Small intestine (tissue), 7 donors: ENCODE measurements at regions not wholly inside any gene's neighbourhood (a gene's known extent, or its start where the extent isn't known, plus 50 kb on each side); places are given as distances from the start of the nearest gene placed in this dataset.

Source experiments
- DNase-seq, 2 donors: peaks; one replicate each; pipeline versions ENCODE4 v3.0.0 to v3.0.0-alpha.2; 2013
- FAIRE-seq: peaks from 2 replicates; lab custom pipeline; 2012; peaks lifted over from hg19 to GRCh38; lab: Jason Lieb, UNC
- H3K27ac ChIP-seq, 3 donors: one replicate each; pipeline ENCODE4 v1.5.1; 2013; ENCODE audit warnings: low read length in 2 of 3, mild to moderate bottlenecking in 2 of 3, control low read depth in 1 of 3, inconsistent platforms in 1 of 3, low read depth in 1 of 3, moderate library complexity in 1 of 3
- H3K27me3 ChIP-seq, 3 donors: one replicate each; pipeline ENCODE4 v1.6.1; 2013; ENCODE audit warnings: low read length in 3 of 3, inconsistent platforms in 1 of 3; ENCODE audit not compliant: control insufficient read depth in 3 of 3, insufficient read depth in 3 of 3
- H3K36me3 ChIP-seq, 3 donors: one replicate each; pipeline ENCODE4 v1.6.1; 2013; ENCODE audit warnings: low read length in 3 of 3, inconsistent platforms in 1 of 3, low read depth in 1 of 3, mild to moderate bottlenecking in 1 of 3, moderate library complexity in 1 of 3; ENCODE audit not compliant: control insufficient read depth in 3 of 3, insufficient read depth in 2 of 3
- H3K4me1 ChIP-seq, 3 donors: one replicate each; pipeline ENCODE4 v1.6.1; 2013; ENCODE audit warnings: low read length in 2 of 3, inconsistent platforms in 1 of 3, low read depth in 1 of 3, mild to moderate bottlenecking in 1 of 3, moderate library complexity in 1 of 3; ENCODE audit not compliant: control insufficient read depth in 3 of 3, insufficient read depth in 2 of 3
- H3K4me3 ChIP-seq, 3 donors: one replicate each; pipeline ENCODE4 v1.5.1; 2013; ENCODE audit warnings: low read length in 3 of 3, control low read depth in 1 of 3, inconsistent platforms in 1 of 3, low read depth in 1 of 3, mild to moderate bottlenecking in 1 of 3, moderate library complexity in 1 of 3
- H3K9me3 ChIP-seq, 2 donors: one replicate each; pipeline ENCODE4 v1.6.1; 2013; ENCODE audit warnings: low read depth in 1 of 2, low read length in 1 of 2; ENCODE audit not compliant: control insufficient read depth in 2 of 2, insufficient read depth in 1 of 2
- WGBS, 3 donors: extraction: QIAGEN DNeasy Blood & Tissue Kit; methylation state at CpG; one replicate each; pipeline ENCODE4 v1.1.7; 2013; 5-methylcytosine and 5-hydroxymethylcytosine counted together
- donor health status: healthy with polysubstance abuse.
- donor health status: control.
- donor health status: control.
- donor health status: Bipolar disorder and iron deficiency.
- donor health status: healthy.

DNA sequence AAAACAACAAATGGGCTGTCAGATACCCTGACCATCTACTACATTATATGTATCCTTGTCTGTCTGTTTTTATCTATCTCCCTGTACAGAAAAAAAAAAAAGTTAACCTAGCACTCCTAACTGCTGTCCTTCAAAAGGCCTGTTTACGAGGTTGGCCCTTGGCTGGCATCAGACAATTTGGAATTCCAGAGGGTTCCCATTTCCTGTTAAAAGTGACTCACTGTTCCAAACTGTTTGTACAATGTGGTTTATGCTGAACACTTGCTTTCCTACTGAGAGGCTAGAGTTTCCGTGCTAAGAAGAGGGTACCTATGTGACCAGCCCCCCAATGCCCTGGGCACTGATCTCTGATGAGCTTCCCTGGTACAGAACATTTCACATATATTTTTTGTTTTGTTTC is 65.9 kb upstream of the HMGXB4 start:
- Histone ChIP-seq H3K36me3 (no peaks in the 10 kb centered on the region), H3K27me3 (no peaks in the 10 kb centered on the region), H3K4me1 (no peaks in the 10 kb centered on the region), H3K9me3 (peaks cover 0 to 8% of the 10 kb centered on the region in 2 donors), H3K27ac (no peak overlapping the region), H3K4me3 (no peak overlapping the region)
- 51 to 70% (median 66%) methylated on average over 2 of the region's 2 CpGs for WGBS, 3 donors
- DNase-seq, result no peak
- FAIRE-seq, result no peak

DNA sequence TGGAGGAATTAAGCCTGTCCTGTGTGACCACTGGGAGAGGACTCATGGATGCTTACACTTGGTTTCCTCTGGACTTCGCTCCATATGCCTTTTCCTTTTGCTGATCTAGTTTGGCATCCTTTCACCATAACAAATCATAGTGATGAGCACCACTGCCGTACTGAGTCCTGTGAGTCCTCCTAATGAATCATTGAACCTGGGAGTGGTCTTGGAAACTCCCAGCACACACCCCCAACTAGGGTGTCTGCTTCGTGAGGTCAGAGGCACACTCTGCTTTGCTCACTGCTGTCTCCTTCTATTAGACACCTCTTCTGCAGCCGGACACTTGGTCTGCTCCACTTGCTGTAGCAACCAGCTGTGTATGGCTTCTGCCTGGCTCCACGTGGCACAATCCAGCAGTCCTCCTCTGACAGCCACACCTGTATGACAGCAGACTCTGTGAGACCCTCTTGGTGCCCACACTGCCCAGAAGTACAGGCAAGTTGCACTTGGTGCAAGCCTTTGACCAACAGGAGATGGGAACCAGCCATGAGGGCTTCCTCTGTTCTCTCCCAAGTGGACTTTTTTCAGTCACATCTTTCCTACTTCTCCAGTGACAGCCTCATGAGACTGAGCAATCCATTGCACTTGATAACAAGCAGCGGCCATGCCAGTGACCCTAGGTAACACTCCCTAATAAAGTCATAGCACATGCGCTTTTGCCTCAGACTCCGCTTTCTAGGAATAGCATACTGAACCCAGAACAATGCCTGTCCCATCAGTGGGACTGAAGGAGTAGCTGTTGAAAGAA is 65.0 kb upstream of the HMGXB4 start:
- Histone ChIP-seq H3K4me3 (no peak overlapping the region), H3K27me3 (no peaks in the 10 kb centered on the region), H3K27ac (no peak overlapping the region), H3K4me1 (no peaks in the 10 kb centered on the region), H3K9me3 (peaks cover 0 to 8% of the 10 kb centered on the region in 2 donors), H3K36me3 (no peaks in the 10 kb centered on the region)
- DNase-seq (no peak), FAIRE-seq (no peak)
- WGBS, 3 donors, result 62 to 69% (median 65%) methylated on average over 8 of the region's 8 CpGs

DNA sequence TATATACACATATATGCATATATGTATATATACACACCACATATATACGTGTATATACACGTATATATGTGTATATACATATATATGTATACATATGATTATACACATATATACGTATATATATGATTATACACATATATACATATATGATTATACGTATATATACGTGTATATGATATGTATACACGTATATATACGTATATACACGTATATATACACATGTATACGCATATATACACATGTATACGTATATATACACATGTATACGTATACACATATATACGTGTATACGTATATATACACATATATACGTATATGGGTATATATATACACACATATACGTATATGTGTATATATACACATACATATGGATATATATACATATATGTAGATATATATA is 62.1 kb upstream of the HMGXB4 start:
- H3K27me3 ChIP-seq, result no peaks in the 10 kb centered on the region
- no peak for DNase-seq
- no peaks in the 10 kb centered on the region for H3K9me3 ChIP-seq
- no peaks in the 10 kb centered on the region for H3K36me3 ChIP-seq
- no peak for FAIRE-seq
- no peak overlapping the region for H3K27ac ChIP-seq
- no peak overlapping the region for H3K4me3 ChIP-seq
- H3K4me1 ChIP-seq, result no peaks in the 10 kb centered on the region
- 79% methylated on average over 15 of the region's 15 CpGs for WGBS, 3 donors

DNA sequence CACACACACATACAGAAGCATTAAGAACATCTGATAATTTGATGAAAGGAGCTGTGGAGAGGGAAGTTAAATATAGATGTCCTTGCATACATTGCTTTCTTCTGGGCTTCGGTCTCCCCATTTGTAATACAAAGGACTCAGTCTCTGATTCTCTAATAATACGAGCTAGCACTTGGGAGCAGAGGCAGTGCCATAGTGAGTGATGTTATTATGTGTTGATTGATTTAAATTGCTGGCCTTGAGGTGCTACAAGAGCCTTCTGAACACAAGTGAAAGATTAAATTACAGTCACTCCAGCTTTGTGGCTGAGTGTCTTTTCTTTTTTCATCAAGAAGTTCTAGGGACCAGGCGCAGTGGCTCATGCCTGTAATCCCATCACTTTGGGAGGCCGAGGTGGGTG is 61.5 kb upstream of the HMGXB4 start:
- DNase-seq, result no peak
- H3K4me1 ChIP-seq, result no peaks in the 10 kb centered on the region
- 85 to 87% (median 86%) methylated on average over 4 of the region's 4 CpGs for WGBS, 3 donors

DNA sequence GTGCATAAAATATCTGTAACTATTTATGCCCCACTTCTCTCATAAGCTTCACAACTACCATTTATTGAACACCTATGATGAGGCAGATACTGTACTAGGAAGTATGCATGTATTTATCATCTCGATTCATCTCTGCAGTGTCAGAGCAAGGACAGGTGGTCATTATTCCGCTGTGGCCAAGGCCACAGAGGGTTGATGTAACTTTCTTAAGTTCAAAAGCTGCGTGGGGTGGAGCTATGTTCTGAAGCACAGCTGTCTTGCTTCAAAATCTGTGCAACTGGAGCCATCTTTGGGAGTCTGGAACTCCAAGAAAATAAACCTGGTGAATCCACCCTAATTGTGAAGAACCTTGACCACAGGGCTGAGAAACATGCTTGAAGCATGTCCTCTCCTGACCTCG is 60.2 kb upstream of the HMGXB4 start:
- no peaks in the 10 kb centered on the region for H3K9me3 ChIP-seq
- WGBS, 3 donors, result 64 to 75% (median 68%) methylated on average over 4 of the region's 4 CpGs
- no peak overlapping the region for H3K4me3 ChIP-seq
- no peaks in the 10 kb centered on the region for H3K4me1 ChIP-seq
- H3K27me3 ChIP-seq, result no peaks in the 10 kb centered on the region
- no peak overlapping the region for H3K27ac ChIP-seq
- FAIRE-seq, result no peak
- H3K36me3 ChIP-seq, result no peaks in the 10 kb centered on the region
- no peak for DNase-seq

More for the DNA sequence above, 61.5 kb upstream of the HMGXB4 start:
- Histone ChIP-seq H3K27me3 (no peaks in the 10 kb centered on the region), H3K9me3 (no peaks in the 10 kb centered on the region), H3K4me3 (no peak overlapping the region), H3K27ac (no peak overlapping the region), H3K36me3 (no peaks in the 10 kb centered on the region)
- FAIRE-seq, result no peak

DNA sequence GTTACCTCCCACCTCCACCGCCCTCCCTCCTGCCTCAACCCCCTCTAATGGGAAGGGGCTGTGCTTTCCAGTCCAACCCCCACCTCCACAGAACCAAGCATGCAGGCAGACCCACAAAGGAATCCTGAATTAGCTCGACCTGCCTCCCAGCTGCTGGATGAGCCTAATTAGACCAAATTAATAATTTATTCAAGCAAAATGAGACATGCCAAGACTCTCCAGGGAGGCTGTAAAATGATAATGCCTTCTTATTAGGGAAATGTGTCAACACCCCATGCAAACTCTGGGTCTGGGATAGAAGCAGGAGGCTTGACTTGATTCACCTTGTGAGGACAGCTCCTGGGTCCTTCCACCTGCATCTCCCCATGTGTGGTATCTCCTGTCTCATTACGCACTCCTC is 59.4 kb upstream of the HMGXB4 start:
- Histone ChIP-seq H3K36me3 (no peaks in the 10 kb centered on the region), H3K4me1 (no peaks in the 10 kb centered on the region), H3K4me3 (no peak overlapping the region), H3K9me3 (no peaks in the 10 kb centered on the region), H3K27me3 (no peaks in the 10 kb centered on the region), H3K27ac (no peak overlapping the region)
- WGBS, 3 donors, result 54 to 56% (median 56%) methylated on average over 3 of the region's 3 CpGs
- FAIRE-seq (no peak), DNase-seq (no peak)

DNA sequence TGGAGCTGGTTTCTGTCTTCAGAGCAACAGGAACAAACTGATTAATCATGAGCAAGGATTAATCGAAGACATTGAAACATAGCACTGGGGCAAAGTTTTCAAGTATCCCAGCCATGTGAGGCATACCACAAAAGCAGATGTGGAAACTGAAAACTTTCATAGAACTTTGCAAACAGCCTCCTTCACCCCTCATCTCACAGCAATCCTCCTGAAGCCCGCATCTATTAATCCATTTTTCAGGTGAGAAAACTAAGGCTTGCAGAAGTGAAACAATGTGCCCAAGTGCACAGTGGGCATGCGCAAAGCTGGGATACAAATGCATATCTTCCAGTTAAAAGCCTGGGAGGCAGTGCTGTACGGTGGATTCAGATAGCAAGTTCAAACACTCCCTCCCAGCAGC is 58.6 kb upstream of the HMGXB4 start:
- Histone ChIP-seq H3K27me3 (no peaks in the 10 kb centered on the region), H3K4me1 (no peaks in the 10 kb centered on the region), H3K27ac (no peak overlapping the region), H3K9me3 (no peaks in the 10 kb centered on the region), H3K36me3 (no peaks in the 10 kb centered on the region), H3K4me3 (no peak overlapping the region)
- FAIRE-seq (no peak), DNase-seq (no peak)
- 63 to 74% (median 74%) methylated on average over 4 of the region's 4 CpGs for WGBS, 3 donors

DNA sequence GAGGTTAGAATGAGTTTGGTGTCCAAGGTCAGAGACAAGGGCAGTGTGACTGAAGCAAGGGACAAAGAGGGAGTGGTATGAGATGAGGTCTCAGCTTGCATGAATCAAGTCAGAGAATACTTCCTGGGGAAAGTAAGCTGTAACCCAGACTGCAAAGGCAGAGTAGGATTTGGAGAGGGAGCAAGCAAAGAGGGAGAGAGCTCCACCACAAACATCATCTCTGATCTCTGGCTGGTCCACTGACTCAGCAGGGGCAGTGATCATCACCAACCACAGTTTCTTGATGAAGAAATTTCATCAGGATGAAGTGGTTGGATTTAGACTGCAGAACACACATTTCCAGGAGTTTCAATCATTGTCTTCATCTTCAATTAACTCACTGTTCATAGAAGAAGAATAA is 54.9 kb upstream of the HMGXB4 start:
- Histone ChIP-seq H3K36me3 (no peaks in the 10 kb centered on the region), H3K27ac (no peak overlapping the region), H3K4me3 (no peak overlapping the region), H3K4me1 (no peaks in the 10 kb centered on the region), H3K9me3 (no peaks in the 10 kb centered on the region), H3K27me3 (no peaks in the 10 kb centered on the region)
- DNase-seq (no peak), FAIRE-seq (no peak)

DNA sequence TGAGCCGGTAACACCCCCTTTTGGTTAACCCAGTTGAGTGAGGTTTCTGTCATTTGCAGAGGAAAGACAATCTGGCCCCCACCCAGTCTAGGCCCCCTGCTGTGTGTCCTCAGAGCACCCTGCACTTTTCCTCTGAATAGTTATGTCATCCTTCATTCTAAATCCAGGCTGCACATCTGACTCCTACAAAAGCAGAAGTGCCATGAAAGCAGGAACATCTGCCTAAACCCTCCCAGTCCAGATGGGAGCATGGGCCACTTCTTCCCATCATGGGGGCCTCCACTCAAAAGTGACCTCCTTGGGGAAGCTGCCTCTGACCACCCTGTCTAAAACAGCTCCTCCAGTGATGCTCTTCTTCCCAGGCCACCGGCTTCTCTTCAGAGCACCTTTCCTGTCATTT is 53.7 kb upstream of the HMGXB4 start:
- FAIRE-seq (no peak), DNase-seq (no peak)
- H3K4me1 ChIP-seq, result no peaks in the 10 kb centered on the region
- H3K4me3 ChIP-seq, result no peak overlapping the region
- H3K36me3 ChIP-seq, result no peaks in the 10 kb centered on the region
- no peaks in the 10 kb centered on the region for H3K9me3 ChIP-seq
- no peaks in the 10 kb centered on the region for H3K27me3 ChIP-seq
- no peak overlapping the region for H3K27ac ChIP-seq
- 69 to 93% (median 82%) methylated on average over 2 of the region's 2 CpGs for WGBS, 3 donors
